Stomach (tissue), 4 donors: ENCODE measurements at regions not wholly inside any gene's neighbourhood (a gene's known extent, or its start where the extent isn't known, plus 50 kb on each side); places are given as distances from the start of the nearest gene placed in this dataset.

Experiments
- EP300 ChIP-seq: sonication (generic); formaldehyde crosslinking; IDR thresholded peaks from one replicate; pipeline ENCODE4 v1.6.1; 2017; ENCODE audit warnings: antibody characterized with exemption
- POLR2A ChIP-seq, 4 donors: fragments of 450-650 bp; IDR thresholded peaks; one replicate each; pipeline ENCODE4 v1.6.1; 2016; ENCODE audit warnings: antibody characterized with exemption in 4 of 4, control low read depth in 2 of 4, mild to moderate bottlenecking in 1 of 4, moderate library complexity in 1 of 4
- TF ChIP-seq, protein P1 (sequence below), 7 experiments: fragments of 450-650 bp in 4 of 7; fragments of 200-600 bp in 3 of 7; sonication (generic) in 3 of 7; IDR thresholded peaks; one replicate each; pipeline ENCODE4 v1.5.1; 2016 to 2019; ENCODE audit warnings: antibody characterized with exemption in 7 of 7, control low read depth in 2 of 7, mild to moderate bottlenecking in 1 of 7

- TF ChIP-seq, protein P1, sequence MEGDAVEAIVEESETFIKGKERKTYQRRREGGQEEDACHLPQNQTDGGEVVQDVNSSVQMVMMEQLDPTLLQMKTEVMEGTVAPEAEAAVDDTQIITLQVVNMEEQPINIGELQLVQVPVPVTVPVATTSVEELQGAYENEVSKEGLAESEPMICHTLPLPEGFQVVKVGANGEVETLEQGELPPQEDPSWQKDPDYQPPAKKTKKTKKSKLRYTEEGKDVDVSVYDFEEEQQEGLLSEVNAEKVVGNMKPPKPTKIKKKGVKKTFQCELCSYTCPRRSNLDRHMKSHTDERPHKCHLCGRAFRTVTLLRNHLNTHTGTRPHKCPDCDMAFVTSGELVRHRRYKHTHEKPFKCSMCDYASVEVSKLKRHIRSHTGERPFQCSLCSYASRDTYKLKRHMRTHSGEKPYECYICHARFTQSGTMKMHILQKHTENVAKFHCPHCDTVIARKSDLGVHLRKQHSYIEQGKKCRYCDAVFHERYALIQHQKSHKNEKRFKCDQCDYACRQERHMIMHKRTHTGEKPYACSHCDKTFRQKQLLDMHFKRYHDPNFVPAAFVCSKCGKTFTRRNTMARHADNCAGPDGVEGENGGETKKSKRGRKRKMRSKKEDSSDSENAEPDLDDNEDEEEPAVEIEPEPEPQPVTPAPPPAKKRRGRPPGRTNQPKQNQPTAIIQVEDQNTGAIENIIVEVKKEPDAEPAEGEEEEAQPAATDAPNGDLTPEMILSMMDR (IDR thresholded peaks at IDR 0.05): no peak
- TF ChIP-seq EP300: no peak
- no peak for TF ChIP-seq POLR2A (IDR thresholded peaks at IDR 0.05)
Measured at GRCh38 chr18:40420675-40421074, 1534.4 kb upstream of the PIK3C3 start.
